ENCODE measurements at regions not wholly inside any gene's neighbourhood (a gene's known extent, or its start where the extent isn't known, plus 50 kb on each side); places are given as distances from the start of the nearest gene placed in this dataset.

DNA sequence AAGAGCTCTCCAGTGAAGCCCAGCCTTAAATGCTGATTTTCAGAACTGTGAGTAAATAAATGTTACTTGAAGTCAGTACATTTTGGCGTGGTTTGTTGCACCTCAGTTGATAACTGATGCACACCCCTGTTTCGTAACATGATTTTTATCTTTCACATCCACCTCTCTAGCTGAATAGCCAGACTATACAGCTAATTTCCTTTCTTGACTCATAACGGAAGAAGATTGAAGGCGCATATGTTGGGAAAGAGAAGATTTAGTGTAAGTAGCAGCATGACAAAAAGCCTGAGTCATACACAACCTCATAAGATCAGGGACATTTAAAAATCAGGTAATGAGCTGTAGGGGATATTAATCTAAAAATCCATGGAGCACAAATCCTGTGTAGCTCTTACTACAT, 716.2 kb upstream of the ZP4 start:
- Histone ChIP-seq H3K27me3 (ENCODE audit: control insufficient read depth in 2 of 2, insufficient read depth in 2 of 2, low read length in 2 of 2) (no peaks in the 10 kb centered on the region), H3K27ac (ENCODE audit: extremely low read depth, low read depth, low read length) (no peak overlapping the region), H2AFZ (ENCODE audit: low read depth, low read length) (no peak overlapping the region), H3K4me3 (no peak overlapping the region), H3K4me2 (ENCODE audit: insufficient read depth, low read length) (no peak overlapping the region), H4K20me1 (replicated peaks; ENCODE audit: control insufficient read depth, insufficient read depth, low read length) (no peaks in the 10 kb centered on the region), H3K79me2 (ENCODE audit: control insufficient read depth, insufficient read depth, low read length) (no peaks in the 10 kb centered on the region), H3K36me3 (ENCODE audit: control insufficient read depth, insufficient read depth, low read length) (no peaks in the 10 kb centered on the region), H3K9ac (ENCODE audit: insufficient read depth in 1 of 2, low read depth in 2 of 2, low read length in 2 of 2) (no peak overlapping the region), H3K4me1 (replicated peaks in 1 of 2; ENCODE audit: control insufficient read depth in 2 of 2, insufficient read depth in 2 of 2, low read length in 2 of 2) (no peaks in the 10 kb centered on the region), H3K9me3 (replicated peaks; ENCODE audit: control insufficient read depth, insufficient read depth, low read depth, low read length) (peaks cover 4% of the 10 kb centered on the region; the same call in 1 of the 2 replicates), H3K9me1 (ENCODE audit: control insufficient read depth, insufficient read depth, low read length) (no peaks in the 10 kb centered on the region)
- POLR2A ChIA-PET, result no interaction called here
- ATAC-seq, result no peak
- CTCF ChIA-PET (ENCODE audit: low intra/inter-chr PET ratio), result no interaction called here
- intact Hi-C loops (cut with micrococcal nuclease) (no loop called here), in situ Hi-C loops (cut with MboI) (no loop called here)
- no peak for DNase-seq (ENCODE audit: extremely low read depth in 1 of 4, low spot score in 3 of 4)
- BruUV-seq (replicated peaks), result no TSS peak
- WGBS (ENCODE audit: insufficient coverage, low coverage, missing lambda C conversion rate), result 1% methylated on average over 4 of the region's 4 CpGs
- no peak for FAIRE-seq
- TF ChIP-seq ZNF239 (CRISPR knock-in tag; IDR thresholded peaks at IDR 0.05) (no peak), FOXA3 (CRISPR knock-in tag; conservative IDR thresholded peaks at IDR 0.05 in 1 of 2, IDR thresholded peaks at IDR 0.05 in 1 of 2) (no peak), ZFP1 (CRISPR knock-in tag; IDR thresholded peaks at IDR 0.05) (no peak), CBFB (CRISPR knock-in tag; IDR thresholded peaks at IDR 0.05) (no peak), ZNF584 (CRISPR knock-in tag; IDR thresholded peaks at IDR 0.05; ENCODE audit: low read depth) (no peak), CREM (IDR thresholded peaks at IDR 0.05; ENCODE audit: low read depth) (no peak), TSHZ1 (CRISPR knock-in tag; IDR thresholded peaks at IDR 0.05) (no peak), KDM2B (CRISPR knock-in tag; IDR thresholded peaks at IDR 0.05) (no peak), TCF7L2 (IDR thresholded peaks at IDR 0.05; ENCODE audit: low read depth, low read length) (no peak), ZNF592 (IDR thresholded peaks at IDR 0.05) (no peak), STAG1 (CRISPR knock-in tag; IDR thresholded peaks at IDR 0.05; ENCODE audit: borderline replicate concordance) (no peak)
- TF ChIP-seq, protein P1, sequence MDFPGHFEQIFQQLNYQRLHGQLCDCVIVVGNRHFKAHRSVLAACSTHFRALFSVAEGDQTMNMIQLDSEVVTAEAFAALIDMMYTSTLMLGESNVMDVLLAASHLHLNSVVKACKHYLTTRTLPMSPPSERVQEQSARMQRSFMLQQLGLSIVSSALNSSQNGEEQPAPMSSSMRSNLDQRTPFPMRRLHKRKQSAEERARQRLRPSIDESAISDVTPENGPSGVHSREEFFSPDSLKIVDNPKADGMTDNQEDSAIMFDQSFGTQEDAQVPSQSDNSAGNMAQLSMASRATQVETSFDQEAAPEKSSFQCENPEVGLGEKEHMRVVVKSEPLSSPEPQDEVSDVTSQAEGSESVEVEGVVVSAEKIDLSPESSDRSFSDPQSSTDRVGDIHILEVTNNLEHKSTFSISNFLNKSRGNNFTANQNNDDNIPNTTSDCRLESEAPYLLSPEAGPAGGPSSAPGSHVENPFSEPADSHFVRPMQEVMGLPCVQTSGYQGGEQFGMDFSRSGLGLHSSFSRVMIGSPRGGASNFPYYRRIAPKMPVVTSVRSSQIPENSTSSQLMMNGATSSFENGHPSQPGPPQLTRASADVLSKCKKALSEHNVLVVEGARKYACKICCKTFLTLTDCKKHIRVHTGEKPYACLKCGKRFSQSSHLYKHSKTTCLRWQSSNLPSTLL (IDR thresholded peaks at IDR 0.05), result no peak
- TF ChIP-seq, protein P2, sequence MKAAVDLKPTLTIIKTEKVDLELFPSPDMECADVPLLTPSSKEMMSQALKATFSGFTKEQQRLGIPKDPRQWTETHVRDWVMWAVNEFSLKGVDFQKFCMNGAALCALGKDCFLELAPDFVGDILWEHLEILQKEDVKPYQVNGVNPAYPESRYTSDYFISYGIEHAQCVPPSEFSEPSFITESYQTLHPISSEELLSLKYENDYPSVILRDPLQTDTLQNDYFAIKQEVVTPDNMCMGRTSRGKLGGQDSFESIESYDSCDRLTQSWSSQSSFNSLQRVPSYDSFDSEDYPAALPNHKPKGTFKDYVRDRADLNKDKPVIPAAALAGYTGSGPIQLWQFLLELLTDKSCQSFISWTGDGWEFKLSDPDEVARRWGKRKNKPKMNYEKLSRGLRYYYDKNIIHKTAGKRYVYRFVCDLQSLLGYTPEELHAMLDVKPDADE (conservative IDR thresholded peaks at IDR 0.05; ENCODE audit: control insufficient read depth, low read depth, low read length), result no peak

Data from K562 (cell line).